Breast epithelium (tissue), 3 donors: ENCODE measurements at regions not wholly inside any gene's neighbourhood (a gene's known extent, or its start where the extent isn't known, plus 50 kb on each side); places are given as distances from the start of the nearest gene placed in this dataset.

Experiments
- POLR2AphosphoS5 ChIP-seq, 3 donors: sonication (generic); formaldehyde crosslinking; IDR thresholded peaks; one replicate each; pipeline ENCODE4 v1.6.1; 2017; ENCODE audit warnings: antibody characterized with exemption in 3 of 3
- TF ChIP-seq, protein P1 (sequence below), 3 donors: fragments of 450-650 bp; IDR thresholded peaks; one replicate each; pipeline ENCODE4 v1.5.1; 2016 to 2017; ENCODE audit warnings: antibody characterized with exemption in 3 of 3, mild to moderate bottlenecking in 3 of 3, moderate library complexity in 3 of 3

DNA sequence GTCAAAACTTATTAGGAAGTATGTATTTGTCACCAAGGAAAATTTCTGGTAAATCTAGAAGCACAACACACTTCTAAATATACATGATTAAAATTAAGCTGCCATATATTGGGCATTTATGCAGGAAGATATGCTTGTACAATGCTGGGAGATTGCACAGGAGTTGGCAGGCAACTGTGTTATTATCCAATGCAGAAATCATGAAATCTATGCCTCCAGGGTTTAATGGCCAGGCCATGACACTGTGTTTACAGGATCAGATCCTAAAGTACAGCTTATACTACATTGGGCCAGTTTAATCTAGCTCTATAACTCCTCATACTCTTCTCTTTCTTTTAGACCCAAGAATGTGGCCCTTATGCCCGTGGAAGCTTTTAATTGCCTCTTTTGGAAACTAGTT lies 391.4 kb upstream of the DPH6 start:
- TF ChIP-seq, protein P1, sequence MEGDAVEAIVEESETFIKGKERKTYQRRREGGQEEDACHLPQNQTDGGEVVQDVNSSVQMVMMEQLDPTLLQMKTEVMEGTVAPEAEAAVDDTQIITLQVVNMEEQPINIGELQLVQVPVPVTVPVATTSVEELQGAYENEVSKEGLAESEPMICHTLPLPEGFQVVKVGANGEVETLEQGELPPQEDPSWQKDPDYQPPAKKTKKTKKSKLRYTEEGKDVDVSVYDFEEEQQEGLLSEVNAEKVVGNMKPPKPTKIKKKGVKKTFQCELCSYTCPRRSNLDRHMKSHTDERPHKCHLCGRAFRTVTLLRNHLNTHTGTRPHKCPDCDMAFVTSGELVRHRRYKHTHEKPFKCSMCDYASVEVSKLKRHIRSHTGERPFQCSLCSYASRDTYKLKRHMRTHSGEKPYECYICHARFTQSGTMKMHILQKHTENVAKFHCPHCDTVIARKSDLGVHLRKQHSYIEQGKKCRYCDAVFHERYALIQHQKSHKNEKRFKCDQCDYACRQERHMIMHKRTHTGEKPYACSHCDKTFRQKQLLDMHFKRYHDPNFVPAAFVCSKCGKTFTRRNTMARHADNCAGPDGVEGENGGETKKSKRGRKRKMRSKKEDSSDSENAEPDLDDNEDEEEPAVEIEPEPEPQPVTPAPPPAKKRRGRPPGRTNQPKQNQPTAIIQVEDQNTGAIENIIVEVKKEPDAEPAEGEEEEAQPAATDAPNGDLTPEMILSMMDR (IDR thresholded peaks at IDR 0.05) = no peak
- TF ChIP-seq POLR2AphosphoS5 (IDR thresholded peaks at IDR 0.05) = no peak
